ENCODE measurements at regions not wholly inside any gene's neighbourhood (a gene's known extent, or its start where the extent isn't known, plus 50 kb on each side); places are given as distances from the start of the nearest gene placed in this dataset.

DNA sequence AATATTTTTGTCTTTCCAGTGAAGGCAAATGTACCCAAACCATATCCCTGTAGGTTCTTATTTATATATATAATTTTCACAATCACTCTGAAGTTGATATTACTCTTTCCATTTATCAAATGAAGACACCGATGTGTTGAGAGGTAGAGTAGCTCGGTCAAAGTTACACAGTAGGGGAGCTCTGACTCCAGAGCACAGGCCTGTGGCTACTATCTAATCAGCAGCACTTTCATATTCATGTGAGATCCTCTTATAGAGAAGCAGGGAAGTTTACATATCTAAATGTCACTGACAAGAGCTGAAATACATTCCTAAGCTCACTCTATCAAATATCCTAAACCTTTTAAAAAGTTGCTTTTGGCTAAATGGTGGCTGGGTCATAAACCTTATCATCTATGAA, 241.1 kb upstream of the B3GALT2 start:
- Histone ChIP-seq H3K4me3 (replicated peaks in 1 of 3; ENCODE audit: insufficient read depth in 1 of 3, low read depth in 1 of 3, low read length in 3 of 3) (no peak overlapping the region), H3K9me3 (replicated peaks; ENCODE audit: control insufficient read depth, insufficient read depth, low read length) (peaks cover 2% of the 10 kb centered on the region), H3K79me2 (ENCODE audit: control insufficient read depth, insufficient read depth, low read length) (no peaks in the 10 kb centered on the region), H3K4me2 (ENCODE audit: insufficient read depth, low read length) (no peak overlapping the region), H3K9me1 (replicated peaks; ENCODE audit: control insufficient read depth, extremely low read depth, insufficient read depth, low read length) (no peaks in the 10 kb centered on the region), H3K4me1 (ENCODE audit: control insufficient read depth, extremely low read depth, insufficient read depth, low read length) (peaks cover 8% of the 10 kb centered on the region), H3K36me3 (ENCODE audit: control insufficient read depth in 2 of 2, extremely low read depth in 1 of 2, insufficient read depth in 2 of 2, low read length in 2 of 2) (no peaks in the 10 kb centered on the region), H3K27me3 (ENCODE audit: control insufficient read depth in 2 of 2, insufficient read depth in 2 of 2, low read length in 2 of 2) (no peaks in the 10 kb centered on the region), H3K9ac (replicated peaks; ENCODE audit: extremely low read depth, insufficient read depth, low read length) (no peak overlapping the region), H2AFZ (ENCODE audit: low read depth, low read length) (no peak overlapping the region), H3K27ac (ENCODE audit: insufficient read depth, low read depth, low read length) (no peak overlapping the region), H4K20me1 (replicated peaks; ENCODE audit: control insufficient read depth, extremely low read depth, insufficient read depth, low read length) (no peaks in the 10 kb centered on the region)
- no TSS peak for BruUV-seq (replicated peaks)
- no peak for TF ChIP-seq JUN (IDR thresholded peaks at IDR 0.05; ENCODE audit: borderline replicate concordance, insufficient read depth, insufficient read length, low read depth)
- no peak for TF ChIP-seq POLR2AphosphoS5 (IDR thresholded peaks at IDR 0.05; ENCODE audit: insufficient read depth, low read depth, low read length)
- TF ChIP-seq FOS (IDR thresholded peaks at IDR 0.05; ENCODE audit: borderline replicate concordance, insufficient read depth, low read length) = no peak
- TF ChIP-seq POLR2A (IDR thresholded peaks at IDR 0.05; ENCODE audit: low read depth, low read length) = no peak
- no peak for TF ChIP-seq MYC (IDR thresholded peaks at IDR 0.05; ENCODE audit: low read depth, low read length)
- TF ChIP-seq GATA2 (IDR thresholded peaks at IDR 0.05; ENCODE audit: insufficient read depth, insufficient read length, low read depth, low read length) = no peak
- TF ChIP-seq, protein P1, sequence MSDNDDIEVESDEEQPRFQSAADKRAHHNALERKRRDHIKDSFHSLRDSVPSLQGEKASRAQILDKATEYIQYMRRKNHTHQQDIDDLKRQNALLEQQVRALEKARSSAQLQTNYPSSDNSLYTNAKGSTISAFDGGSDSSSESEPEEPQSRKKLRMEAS (IDR thresholded peaks at IDR 0.05; ENCODE audit: insufficient read depth, insufficient read length) = no peak
- TF ChIP-seq EZH2 (IDR thresholded peaks at IDR 0.05; ENCODE audit: borderline replicate concordance, low read depth, low read length, severe bottlenecking) = no peak
- TF ChIP-seq, protein P2, sequence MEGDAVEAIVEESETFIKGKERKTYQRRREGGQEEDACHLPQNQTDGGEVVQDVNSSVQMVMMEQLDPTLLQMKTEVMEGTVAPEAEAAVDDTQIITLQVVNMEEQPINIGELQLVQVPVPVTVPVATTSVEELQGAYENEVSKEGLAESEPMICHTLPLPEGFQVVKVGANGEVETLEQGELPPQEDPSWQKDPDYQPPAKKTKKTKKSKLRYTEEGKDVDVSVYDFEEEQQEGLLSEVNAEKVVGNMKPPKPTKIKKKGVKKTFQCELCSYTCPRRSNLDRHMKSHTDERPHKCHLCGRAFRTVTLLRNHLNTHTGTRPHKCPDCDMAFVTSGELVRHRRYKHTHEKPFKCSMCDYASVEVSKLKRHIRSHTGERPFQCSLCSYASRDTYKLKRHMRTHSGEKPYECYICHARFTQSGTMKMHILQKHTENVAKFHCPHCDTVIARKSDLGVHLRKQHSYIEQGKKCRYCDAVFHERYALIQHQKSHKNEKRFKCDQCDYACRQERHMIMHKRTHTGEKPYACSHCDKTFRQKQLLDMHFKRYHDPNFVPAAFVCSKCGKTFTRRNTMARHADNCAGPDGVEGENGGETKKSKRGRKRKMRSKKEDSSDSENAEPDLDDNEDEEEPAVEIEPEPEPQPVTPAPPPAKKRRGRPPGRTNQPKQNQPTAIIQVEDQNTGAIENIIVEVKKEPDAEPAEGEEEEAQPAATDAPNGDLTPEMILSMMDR (IDR thresholded peaks at IDR 0.05; ENCODE audit: extremely low read depth in 1 of 2, insufficient read depth in 1 of 2, low read depth in 1 of 2, low read length in 2 of 2) = no peak
- CTCF ChIA-PET = no interaction called here
- POLR2A ChIA-PET = no interaction called here
- FAIRE-seq = no peak
- intact Hi-C loops (cut with micrococcal nuclease) (no loop called here), dilution Hi-C loops (cut with MboI; ENCODE audit: extremely low pct_ligation_motif_present, low sequenced_read_pairs) (no loop called here)
- DNase-seq (ENCODE audit: low read depth, low spot score) = no peak
